ENCODE measurements at regions not wholly inside any gene's neighbourhood (a gene's known extent, or its start where the extent isn't known, plus 50 kb on each side); places are given as distances from the start of the nearest gene placed in this dataset.

- FAIRE-seq: no peak
- no peak for DNase-seq (ENCODE audit: low spot score in 2 of 2)
These were observed 120.9 kb upstream of the MLN start for GRCh38 chr6:33924681-33925080.

- FAIRE-seq: no peak
These were observed 120.2 kb upstream of the MLN start for GRCh38 chr6:33923857-33924514.

GRCh38 chr6:33921745-33922144 is 117.9 kb upstream of the MLN start:
- DNase-seq (ENCODE audit: low spot score in 2 of 2) (no peak), FAIRE-seq (no peak)

More at GRCh38 chr6:33923857-33924514, 120.2 kb upstream of the MLN start:
- DNase-seq (ENCODE audit: low spot score in 2 of 2): no peak

GRCh38 chr6:33918175-33918695 is 114.4 kb upstream of the MLN start:
- DNase-seq (ENCODE audit: low spot score in 2 of 2) (no peak), FAIRE-seq (no peak)

- no peak for FAIRE-seq
- DNase-seq (ENCODE audit: low spot score in 2 of 2): no peak
These were observed 111.3 kb upstream of the MLN start for GRCh38 chr6:33915134-33915533.

- DNase-seq (ENCODE audit: low spot score in 2 of 2): peak in 1 of 2 donors; percentile 38
- FAIRE-seq: no peak
These were observed 110.8 kb upstream of the MLN start for GRCh38 chr6:33914645-33915044.

GRCh38 chr6:33912195-33912594 is 108.4 kb upstream of the MLN start:
- FAIRE-seq: no peak
- no peak for DNase-seq (ENCODE audit: low spot score in 2 of 2)

- FAIRE-seq: no peak
These were observed 107.7 kb upstream of the MLN start for GRCh38 chr6:33911488-33911887.

GRCh38 chr6:33910594-33910993 is 106.8 kb upstream of the MLN start:
- FAIRE-seq (no peak), DNase-seq (ENCODE audit: low spot score in 2 of 2) (no peak)

More at GRCh38 chr6:33911488-33911887, 107.7 kb upstream of the MLN start:
- no peak for DNase-seq (ENCODE audit: low spot score in 2 of 2)

GRCh38 chr6:33909737-33910136 is 105.9 kb upstream of the MLN start:
- DNase-seq (ENCODE audit: low spot score in 2 of 2) (no peak), FAIRE-seq (no peak)

- no peak for DNase-seq (ENCODE audit: low spot score in 2 of 2)
- no peak for FAIRE-seq
These were observed 104.2 kb upstream of the MLN start for GRCh38 chr6:33908025-33908424.

- FAIRE-seq (no peak), DNase-seq (ENCODE audit: low spot score in 2 of 2) (no peak)
These were observed 103.4 kb upstream of the MLN start for GRCh38 chr6:33907227-33907626.

GRCh38 chr6:33906439-33906838 is 102.6 kb upstream of the MLN start:
- DNase-seq (ENCODE audit: low spot score in 2 of 2): no peak
- no peak for FAIRE-seq

GRCh38 chr6:33905071-33905609 is 101.3 kb upstream of the MLN start:
- DNase-seq (ENCODE audit: low spot score in 2 of 2): no peak
- FAIRE-seq: no peak

GRCh38 chr6:33904747-33905065 is 100.9 kb upstream of the MLN start:
- no peak for FAIRE-seq
- DNase-seq (ENCODE audit: low spot score in 2 of 2): no peak

- FAIRE-seq (no peak), DNase-seq (ENCODE audit: low spot score in 2 of 2) (no peak)
These were observed 100.4 kb upstream of the MLN start for GRCh38 chr6:33904050-33904746.

GRCh38 chr6:33903579-33903978 is 99.8 kb upstream of the MLN start:
- FAIRE-seq: no peak
- DNase-seq (ENCODE audit: low spot score in 2 of 2): no peak

GRCh38 chr6:33902457-33902853 is 98.7 kb upstream of the MLN start:
- DNase-seq (ENCODE audit: low spot score in 2 of 2): no peak
- FAIRE-seq: no peak

- no peak for DNase-seq (ENCODE audit: low spot score in 2 of 2)
- FAIRE-seq: no peak
These were observed 98.1 kb upstream of the MLN start for GRCh38 chr6:33901822-33902456.

- DNase-seq (ENCODE audit: low spot score in 2 of 2): no peak
- no peak for FAIRE-seq
These were observed 95.0 kb upstream of the MLN start for GRCh38 chr6:33898771-33899170.

- FAIRE-seq (no peak), DNase-seq (ENCODE audit: low spot score in 2 of 2) (no peak)
These were observed 93.5 kb upstream of the MLN start for GRCh38 chr6:33897189-33897780.
